H1 (cell line): ENCODE measurements at regions not wholly inside any gene's neighbourhood (a gene's known extent, or its start where the extent isn't known, plus 50 kb on each side); places are given as distances from the start of the nearest gene placed in this dataset.
A peak's percentile ranks its signal among the peaks of the same experiment; 100 is the strongest.

Source experiments
- CTCF ChIA-PET: fragments of 300-600 bp; sonication (Branson Sonifier 250); formaldehyde crosslinking; loops from one replicate; lab custom pipeline; 2021; ENCODE audit not compliant: partially characterized antibody; lab: Charles Lee
- POLR2A ChIA-PET: fragments of 300-600 bp; sonication (Branson Sonifier 250); formaldehyde crosslinking; loops from one replicate; lab custom pipeline; 2021; ENCODE audit warnings: inconsistent platforms; ENCODE audit not compliant: partially characterized antibody; lab: Charles Lee
- DNase-seq, 2 experiments: peaks; one replicate each; pipeline versions ENCODE4 v3.0.0 to v3.0.0-alpha.2; 2010 to 2022; ENCODE audit warnings: low spot score in 2 of 2, low read depth in 1 of 2, mixed read lengths in 1 of 2
- FAIRE-seq: peaks from 2 replicates; lab custom pipeline; 2011; peaks lifted over from hg19 to GRCh38; lab: Jason Lieb, UNC
- H2AFZ ChIP-seq: 2 replicates; pipeline ENCODE4 v1.8.1; 2012; ENCODE audit warnings: low read length, inconsistent platforms
- H2AK5ac ChIP-seq: 2 replicates; pipeline ENCODE4 v1.6.1; 2013; ENCODE audit warnings: low read depth, low read length
- H2BK120ac ChIP-seq: replicated peaks from 2 replicates; pipeline ENCODE3; 2013; ENCODE audit warnings: low read depth, low read length, inconsistent platforms
- H2BK12ac ChIP-seq: 2 replicates; pipeline ENCODE4 v1.6.1; 2013; ENCODE audit warnings: low read depth, low read length
- H2BK15ac ChIP-seq: 2 replicates; pipeline ENCODE4 v1.6.1; 2013; ENCODE audit warnings: low read length
- H2BK20ac ChIP-seq: 2 replicates; pipeline ENCODE4 v1.6.1; 2013; ENCODE audit warnings: low read length
- H2BK5ac ChIP-seq: 2 replicates; pipeline ENCODE4 v1.6.1; 2013; ENCODE audit warnings: low read depth, low read length
- H3K14ac ChIP-seq: 2 replicates; pipeline ENCODE4 v1.6.1; 2013; ENCODE audit warnings: inconsistent platforms; ENCODE audit not compliant: insufficient read length
- H3K18ac ChIP-seq: 2 replicates; pipeline ENCODE4 v1.6.1; 2013; ENCODE audit warnings: low read length; ENCODE audit errors: extremely low read depth
- H3K23ac ChIP-seq: 2 replicates; pipeline ENCODE4 v1.6.1; 2013; ENCODE audit warnings: inconsistent platforms; ENCODE audit not compliant: insufficient read length
- H3K23me2 ChIP-seq: 2 replicates; pipeline ENCODE4 v1.6.1; 2013; ENCODE audit warnings: low read depth, low read length
- H3K27ac ChIP-seq: 2 replicates; pipeline ENCODE4 v1.6.1; 2011; ENCODE audit warnings: low read depth, low read length, inconsistent platforms
- H3K27me3 ChIP-seq, 4 experiments: replicated peaks in 1 of 4; 1 replicate in 1 of 4; 2 replicates in 3 of 4; pipeline versions ENCODE4 v1.6.1 to v1.8.1; 2011 to 2013; ENCODE audit warnings: low read length in 3 of 4, mild to moderate bottlenecking in 3 of 4, inconsistent platforms in 2 of 4, mixed read lengths in 2 of 4, moderate library complexity in 1 of 4; ENCODE audit not compliant: control insufficient read depth in 3 of 4, insufficient read depth in 3 of 4; ENCODE audit errors: extremely low read depth in 1 of 4
- H3K36me3 ChIP-seq, 4 experiments: 2 replicates each; pipeline versions ENCODE4 v1.6.1 to v1.8.1; 2011 to 2013; ENCODE audit warnings: mild to moderate bottlenecking in 4 of 4, low read length in 3 of 4, moderate library complexity in 2 of 4, control low read depth in 1 of 4, inconsistent platforms in 1 of 4; ENCODE audit not compliant: insufficient read depth in 4 of 4, control insufficient read depth in 2 of 4
- H3K4ac ChIP-seq: replicated peaks from 2 replicates; pipeline ENCODE3; 2013; ENCODE audit warnings: low read length, low read depth, mixed read lengths, inconsistent platforms; ENCODE audit not compliant: insufficient read length
- H3K4me1 ChIP-seq, 4 experiments: replicated peaks in 1 of 4; 1 replicate in 1 of 4; 2 replicates in 3 of 4; pipeline versions ENCODE4 v1.6.1 to v1.8.1; 2011 to 2013; ENCODE audit warnings: low read length in 3 of 4, inconsistent platforms in 2 of 4, mixed read lengths in 1 of 4; ENCODE audit not compliant: insufficient read depth in 4 of 4, control insufficient read depth in 3 of 4
- H3K4me2 ChIP-seq, 2 experiments: 2 replicates each; pipeline versions ENCODE4 v1.6.1 to v1.8.1; 2011 to 2013; ENCODE audit warnings: low read depth in 2 of 2, low read length in 2 of 2, control low read depth in 1 of 2, inconsistent platforms in 1 of 2, mild to moderate bottlenecking in 1 of 2; ENCODE audit not compliant: insufficient read depth in 1 of 2
- H3K4me3 ChIP-seq, 4 experiments: fragments of 200-600, 300-600 bp in 1 of 4; sonication (generic), shearing (Covaris generic), sonication (Bioruptor Twin) in 1 of 4; 2 replicates each; pipeline versions ENCODE4 v1.5.1 to v1.8.1; 2011 to 2016; ENCODE audit warnings: low read length in 4 of 4, low read depth in 3 of 4, control low read depth in 2 of 4, inconsistent platforms in 2 of 4, mild to moderate bottlenecking in 2 of 4, mixed read lengths in 1 of 4, moderate library complexity in 1 of 4; ENCODE audit not compliant: insufficient read depth in 2 of 4; ENCODE audit errors: extremely low read depth in 1 of 4
- H3K56ac ChIP-seq: replicated peaks from 2 replicates; pipeline ENCODE3; 2013; ENCODE audit warnings: low read depth, mild to moderate bottlenecking, mixed read lengths, low read length, inconsistent platforms; ENCODE audit not compliant: insufficient read length
- H3K79me1 ChIP-seq: 2 replicates; pipeline ENCODE4 v1.6.1; 2013; ENCODE audit warnings: low read depth, low read length, control low read depth
- H3K79me2 ChIP-seq, 2 experiments: 2 replicates each; pipeline versions ENCODE4 v1.6.1 to v1.8.1; 2012 to 2013; ENCODE audit warnings: low read length in 2 of 2, mild to moderate bottlenecking in 2 of 2, inconsistent platforms in 1 of 2; ENCODE audit not compliant: insufficient read depth in 2 of 2, control insufficient read depth in 1 of 2
- H3K9ac ChIP-seq, 4 experiments: replicated peaks in 1 of 4; 1 replicate in 1 of 4; 2 replicates in 3 of 4; pipeline versions ENCODE4 v1.6.1 to v1.8.1; 2011 to 2013; ENCODE audit warnings: low read depth in 3 of 4, low read length in 3 of 4, control low read depth in 2 of 4, mild to moderate bottlenecking in 2 of 4, moderate library complexity in 2 of 4, inconsistent platforms in 1 of 4; ENCODE audit errors: extremely low read depth in 1 of 4
- H3K9me3 ChIP-seq, 2 experiments: 2 replicates each; pipeline versions ENCODE4 v1.6.1 to v1.8.1; 2012 to 2013; ENCODE audit warnings: mild to moderate bottlenecking in 2 of 2, moderate library complexity in 2 of 2, control low read depth in 1 of 2, inconsistent platforms in 1 of 2, low read depth in 1 of 2, low read length in 1 of 2, mixed read lengths in 1 of 2; ENCODE audit not compliant: insufficient read depth in 2 of 2
- H4K20me1 ChIP-seq, 2 experiments: replicated peaks in 1 of 2; 2 replicates each; pipeline versions ENCODE3 to v1.8.1; 2011 to 2013; ENCODE audit warnings: inconsistent platforms in 2 of 2, low read length in 2 of 2, mild to moderate bottlenecking in 1 of 2; ENCODE audit not compliant: insufficient read depth in 2 of 2, control insufficient read depth in 1 of 2
- H4K5ac ChIP-seq: 2 replicates; pipeline ENCODE4 v1.6.1; 2013; ENCODE audit warnings: low read length, low read depth, mixed read lengths, inconsistent platforms; ENCODE audit not compliant: insufficient read length
- H4K8ac ChIP-seq: 2 replicates; pipeline ENCODE4 v1.8.0; 2013; ENCODE audit warnings: mild to moderate bottlenecking, moderate library complexity, low read length, inconsistent platforms; ENCODE audit not compliant: insufficient read depth; ENCODE audit errors: extremely low read depth
- H4K91ac ChIP-seq: replicated peaks from 2 replicates; pipeline ENCODE3; 2013; ENCODE audit warnings: low read length, mixed read lengths, inconsistent platforms; ENCODE audit not compliant: insufficient read length
- CBX8 ChIP-seq: fragments of 300-800, 300-1000 bp; sonication (generic); IDR thresholded peaks from 2 replicates; pipeline ENCODE4 v1.7.1; 2016; ENCODE audit warnings: low read depth, low read length, borderline replicate concordance
- TEAD4 ChIP-seq: IDR thresholded peaks from 2 replicates; pipeline ENCODE4 v1.6.1; 2012; ENCODE audit warnings: low read depth, low read length, inconsistent platforms, mixed read lengths
- WGBS, 2 experiments: shearing (Covaris generic) in 1 of 2; methylation state at CpG; one replicate each; pipeline versions ENCODE4 v1.1.6 to v1.1.7; 2013 to 2015; ENCODE audit warnings: low lambda C conversion rate in 2 of 2, mixed read lengths in 2 of 2, inconsistent platforms in 1 of 2, low coverage in 1 of 2, missing lambda C conversion rate in 1 of 2; ENCODE audit not compliant: insufficient replicate concordance in 2 of 2, insufficient coverage in 1 of 2, insufficient read length in 1 of 2; ENCODE audit errors: extremely low coverage in 1 of 2, missing lambda C conversion rate in 1 of 2; 5-methylcytosine and 5-hydroxymethylcytosine counted together

DNA sequence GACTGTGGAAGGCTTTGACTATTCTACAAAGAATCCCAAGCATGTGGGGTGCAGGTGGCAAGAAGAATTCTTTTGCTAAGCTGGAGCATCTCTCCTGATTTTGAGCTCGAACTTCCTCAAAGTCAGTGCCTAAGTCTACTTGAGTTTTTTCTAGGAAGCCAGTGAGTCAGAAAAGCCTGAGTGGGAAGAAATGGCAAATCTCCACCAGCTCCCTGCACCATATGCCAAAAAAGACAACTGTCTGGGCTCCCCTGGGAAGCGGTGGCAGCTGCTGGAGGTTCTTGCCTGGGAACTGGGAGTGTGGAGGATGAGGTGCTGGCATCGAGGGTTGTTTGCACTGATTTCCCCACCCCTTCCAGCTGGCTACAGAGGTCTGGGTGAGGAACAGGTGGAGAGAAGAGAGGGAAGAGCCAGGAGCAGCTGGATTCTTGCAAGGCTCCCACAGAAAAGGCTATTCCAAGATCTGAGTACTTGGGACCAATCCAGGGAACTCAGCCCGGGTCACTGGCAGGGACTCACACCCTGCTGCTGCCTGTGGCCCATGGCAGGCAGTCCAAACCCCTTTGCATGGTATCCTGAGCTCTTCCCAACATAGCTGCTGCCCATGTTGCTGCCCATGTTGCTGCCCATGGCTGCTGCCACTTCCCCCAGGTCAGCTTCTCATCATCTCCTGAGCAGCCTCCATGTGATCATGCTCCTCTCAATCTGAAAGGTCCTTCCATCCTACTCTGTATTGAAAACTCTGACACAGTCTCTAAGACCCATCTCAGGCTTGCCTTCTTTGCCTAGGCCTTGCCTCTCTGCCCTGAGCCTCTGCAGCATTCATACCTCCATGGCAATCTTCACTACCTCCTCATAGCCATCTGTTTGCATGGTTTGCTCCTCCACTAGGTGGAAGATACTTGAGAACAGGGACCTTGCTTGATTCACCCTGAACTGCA is 128.3 kb upstream of the SPATS2L start:
- 84% methylated on average over 4 of the region's 4 CpGs; no CpG with 5 or more reads in 1 of the 2 experiments for WGBS, 2 experiments
- no peak overlapping the region for H3K27ac ChIP-seq
- no peak for FAIRE-seq

More for the DNA sequence above, 128.3 kb upstream of the SPATS2L start:
- Histone ChIP-seq H2BK12ac (peak overlapping the region; percentile 55; the same call in 1 of the 2 replicates), H4K20me1 (no peaks in the 10 kb centered on the region), H4K5ac (no peak overlapping the region), H2BK5ac (no peak overlapping the region), H3K14ac (no peak overlapping the region), H3K79me1 (no peaks in the 10 kb centered on the region), H2BK15ac (no peak overlapping the region), H3K56ac (no peak overlapping the region), H3K4me1 (0 out of 7 replicates have a peak, but pooled peaks cover 0 to 2% (median 0%) of the 10 kb centered on the region in 4 experiments), H3K27me3 (no peaks in the 10 kb centered on the region), H3K4ac (no peak overlapping the region), H3K4me2 (no peak overlapping the region), H2BK120ac (no peak overlapping the region), H3K23ac (no peak overlapping the region), H3K18ac (peak overlapping the region; percentile 75; the same call in 1 of the 2 replicates), H3K9me3 (peaks cover 3 to 8% of the 10 kb centered on the region in 2 experiments; a peak in 3 of 4 replicates), H3K79me2 (no peaks in the 10 kb centered on the region), H2AK5ac (peak overlapping the region; percentile 6; the same call in 1 of the 2 replicates), H3K36me3 (no peaks in the 10 kb centered on the region), H3K9ac (no peak overlapping the region), H4K91ac (peak overlapping the region; percentile 30), H4K8ac (no peak overlapping the region), H3K23me2 (no peaks in the 10 kb centered on the region), H2AFZ (no peak overlapping the region), H3K4me3 (no peak overlapping the region), H2BK20ac (no peak overlapping the region; the same call in 1 of the 2 replicates)
- DNase-seq: no peak
- TF ChIP-seq TEAD4 (0 out of 2 replicates have a peak, but pooled peaks have one; percentile 14), CBX8 (no peak)
- CTCF ChIA-PET: interaction anchor here (0.9 to 1.2 kb wide), 3 partner anchors 12 to 193 kb away, joined by 3 to 4 read pairs (median 3); no protein-coding TSS in a partner anchor
- POLR2A ChIA-PET: no interaction called here
